IMR-90 (cell line): ENCODE measurements at regions not wholly inside any gene's neighbourhood (a gene's known extent, or its start where the extent isn't known, plus 50 kb on each side); places are given as distances from the start of the nearest gene placed in this dataset.

Source experiments
- CEBPB ChIP-seq: IDR thresholded peaks from 2 replicates; pipeline ENCODE4 v1.6.1; 2012; ENCODE audit warnings: low read depth, low read length, improper control_type of control experiment
- CHD1 ChIP-seq: IDR thresholded peaks from 2 replicates; pipeline ENCODE4 v1.6.1; 2012; ENCODE audit warnings: low read depth, low read length, improper control_type of control experiment
- NFE2L2 ChIP-seq: fragments of 150-350 bp; IDR thresholded peaks from 2 replicates; pipeline ENCODE4 v1.6.1; 2016; ENCODE audit warnings: low read depth, mild to moderate bottlenecking, low read length
- POLR2A ChIP-seq: IDR thresholded peaks from 2 replicates; pipeline ENCODE4 v1.6.1; 2012; ENCODE audit warnings: mild to moderate bottlenecking, low read depth, low read length
- RAD21 ChIP-seq: IDR thresholded peaks from 2 replicates; pipeline ENCODE4 v1.6.1; 2012; ENCODE audit warnings: low read length, improper control_type of control experiment
- RCOR1 ChIP-seq: IDR thresholded peaks from 2 replicates; pipeline ENCODE4 v1.6.1; 2012; ENCODE audit warnings: mild to moderate bottlenecking, low read length, improper control_type of control experiment; ENCODE audit not compliant: insufficient replicate concordance
- RFX5 ChIP-seq: IDR thresholded peaks from 2 replicates; pipeline ENCODE4 v1.8.0; 2012; ENCODE audit warnings: low read depth, mild to moderate bottlenecking, low read length, moderate library complexity
- SMC3 ChIP-seq: fragments of 150-350 bp; IDR thresholded peaks from 2 replicates; pipeline ENCODE4 v1.6.1; 2016; ENCODE audit warnings: low read depth, mild to moderate bottlenecking, antibody characterized with exemption, low read length, moderate library complexity
- TF ChIP-seq, protein P1 (sequence below): conservative IDR thresholded peaks from 2 replicates; pipeline ENCODE4 v1.5.1; 2012; ENCODE audit warnings: mild to moderate bottlenecking, low read depth, low read length, improper control_type of control experiment
- TF ChIP-seq, protein P2 (sequence below): fragments of 150-350 bp; IDR thresholded peaks from 2 replicates; pipeline ENCODE4 v1.6.1; 2017; ENCODE audit warnings: mild to moderate bottlenecking, antibody characterized with exemption, low read length, low read depth

DNA sequence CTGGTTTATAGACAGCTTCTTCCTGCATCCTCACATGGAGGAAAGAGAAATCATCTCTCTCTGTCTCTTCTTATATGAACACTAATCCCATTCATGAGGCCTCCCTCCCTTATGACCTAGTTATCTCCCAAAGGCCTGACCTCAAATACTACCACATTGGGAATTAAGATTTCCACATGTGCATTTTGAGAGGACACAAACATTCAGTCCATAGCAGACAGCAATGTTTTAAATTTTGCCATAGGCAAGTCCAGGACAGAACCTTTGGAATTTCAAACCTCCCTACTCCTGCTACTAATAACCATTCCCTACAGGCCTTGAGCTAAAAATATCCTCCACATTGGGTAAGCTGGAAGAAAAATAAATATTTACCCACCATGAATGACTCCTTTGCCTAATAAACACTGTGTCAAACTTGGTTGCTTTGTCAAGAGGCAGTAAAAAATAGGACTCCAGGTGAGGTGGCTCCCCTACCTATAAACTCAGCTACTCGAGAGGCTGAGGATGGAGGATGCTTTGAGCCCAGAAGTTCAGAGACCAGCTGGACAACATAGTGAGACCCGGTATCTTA, 113.7 kb downstream of the ZNF281 start:
- TF ChIP-seq RCOR1 (no peak), RFX5 (no peak), SMC3 (no peak), POLR2A (no peak), CEBPB (no peak), RAD21 (no peak), NFE2L2 (no peak), CHD1 (no peak)
- TF ChIP-seq, protein P1, sequence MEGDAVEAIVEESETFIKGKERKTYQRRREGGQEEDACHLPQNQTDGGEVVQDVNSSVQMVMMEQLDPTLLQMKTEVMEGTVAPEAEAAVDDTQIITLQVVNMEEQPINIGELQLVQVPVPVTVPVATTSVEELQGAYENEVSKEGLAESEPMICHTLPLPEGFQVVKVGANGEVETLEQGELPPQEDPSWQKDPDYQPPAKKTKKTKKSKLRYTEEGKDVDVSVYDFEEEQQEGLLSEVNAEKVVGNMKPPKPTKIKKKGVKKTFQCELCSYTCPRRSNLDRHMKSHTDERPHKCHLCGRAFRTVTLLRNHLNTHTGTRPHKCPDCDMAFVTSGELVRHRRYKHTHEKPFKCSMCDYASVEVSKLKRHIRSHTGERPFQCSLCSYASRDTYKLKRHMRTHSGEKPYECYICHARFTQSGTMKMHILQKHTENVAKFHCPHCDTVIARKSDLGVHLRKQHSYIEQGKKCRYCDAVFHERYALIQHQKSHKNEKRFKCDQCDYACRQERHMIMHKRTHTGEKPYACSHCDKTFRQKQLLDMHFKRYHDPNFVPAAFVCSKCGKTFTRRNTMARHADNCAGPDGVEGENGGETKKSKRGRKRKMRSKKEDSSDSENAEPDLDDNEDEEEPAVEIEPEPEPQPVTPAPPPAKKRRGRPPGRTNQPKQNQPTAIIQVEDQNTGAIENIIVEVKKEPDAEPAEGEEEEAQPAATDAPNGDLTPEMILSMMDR = no peak
- TF ChIP-seq, protein P2, sequence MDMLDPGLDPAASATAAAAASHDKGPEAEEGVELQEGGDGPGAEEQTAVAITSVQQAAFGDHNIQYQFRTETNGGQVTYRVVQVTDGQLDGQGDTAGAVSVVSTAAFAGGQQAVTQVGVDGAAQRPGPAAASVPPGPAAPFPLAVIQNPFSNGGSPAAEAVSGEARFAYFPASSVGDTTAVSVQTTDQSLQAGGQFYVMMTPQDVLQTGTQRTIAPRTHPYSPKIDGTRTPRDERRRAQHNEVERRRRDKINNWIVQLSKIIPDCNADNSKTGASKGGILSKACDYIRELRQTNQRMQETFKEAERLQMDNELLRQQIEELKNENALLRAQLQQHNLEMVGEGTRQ = no peak
